B cell (primary cell): ENCODE measurements at regions not wholly inside any gene's neighbourhood (a gene's known extent, or its start where the extent isn't known, plus 50 kb on each side); places are given as distances from the start of the nearest gene placed in this dataset.

ENCODE experiments used
- CTCF ChIP-seq: fragments of 200-600 bp; IDR thresholded peaks from one replicate; pipeline ENCODE4 v1.8.0; 2022; ENCODE audit warnings: antibody characterized with exemption, mild to moderate bottlenecking
- EZH2 ChIP-seq: IDR thresholded peaks from 2 replicates; pipeline ENCODE4 v1.6.1; 2012; ENCODE audit warnings: borderline replicate concordance, low read depth, mild to moderate bottlenecking, moderate library complexity, low read length; ENCODE audit not compliant: insufficient read depth, poor library complexity, severe bottlenecking

GRCh38 chr12:13377698-13378097 lies 181.2 kb downstream of the EMP1 start:
- TF ChIP-seq CTCF = no peak
- no peak for TF ChIP-seq EZH2
